Activated T-cell treated with anti-CD3 and anti-CD28 coated beads, Interleukin-2, amount 50 U/mL, for 72 hours (primary cell): ENCODE measurements at regions not wholly inside any gene's neighbourhood (a gene's known extent, or its start where the extent isn't known, plus 50 kb on each side); places are given as distances from the start of the nearest gene placed in this dataset.
"Not testable (repeated sequence)": the region's sequence is repeated elsewhere in the genome, so short reads cannot be mapped to it uniquely, and the experiment has no call there.

Source experiments
- ATAC-seq, 2 donors: fragments of 150-1000 bp; cut with Tn5 transposase; replicated peaks in 1 of 2; 2 replicates each; pipeline ENCODE4 v1.10.0; 2021; ENCODE audit warnings: moderate library complexity in 2 of 2, mild to moderate bottlenecking in 1 of 2
- DNase-seq, 2 donors: peaks; one replicate each; pipeline ENCODE4 v3.0.0; 2021 to 2022; ENCODE audit warnings: mixed read lengths in 1 of 2
- H3K27ac Mint-ChIP-seq: one replicate; pipeline ENCODE4 v1.8.0; 2022; ENCODE audit warnings: mild to moderate bottlenecking, moderate library complexity, mixed read lengths
- H3K27me3 Mint-ChIP-seq: one replicate; pipeline ENCODE4 v1.8.0; 2022; ENCODE audit warnings: low read depth, mixed read lengths
- H3K36me3 Mint-ChIP-seq, 2 donors: one replicate each; pipeline ENCODE4 v1.8.0; 2022; ENCODE audit warnings: mixed read lengths in 2 of 2, mild to moderate bottlenecking in 1 of 2; ENCODE audit not compliant: insufficient read depth in 2 of 2
- H3K4me1 Mint-ChIP-seq: one replicate; pipeline ENCODE4 v1.8.0; 2022; ENCODE audit warnings: low read depth, mixed read lengths
- H3K4me3 Mint-ChIP-seq, 2 donors: one replicate each; pipeline ENCODE4 v1.8.0; 2022; ENCODE audit warnings: mild to moderate bottlenecking in 2 of 2, mixed read lengths in 2 of 2, moderate library complexity in 2 of 2
- H3K9me3 Mint-ChIP-seq, 2 donors: one replicate each; pipeline ENCODE4 v1.8.0; 2022; ENCODE audit warnings: mixed read lengths in 2 of 2

DNA sequence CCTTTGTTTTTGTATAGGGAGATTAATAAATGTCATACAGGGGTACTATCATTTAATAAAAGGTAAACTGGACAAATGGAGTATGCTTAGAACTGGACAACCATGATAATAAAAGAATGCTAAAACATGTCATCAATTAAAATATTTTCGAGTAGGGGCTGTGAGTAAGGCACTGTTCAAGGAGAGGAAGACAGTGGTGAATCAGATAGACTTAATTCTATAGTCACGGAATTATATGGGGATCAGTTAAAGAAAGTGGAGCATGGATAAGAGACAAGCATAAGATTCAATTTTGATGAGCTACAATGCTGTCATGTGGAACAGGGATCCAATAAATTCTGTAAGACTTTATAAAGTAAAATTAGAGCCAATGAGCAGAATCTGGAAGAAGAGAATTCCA lies 104.5 kb downstream of the HMHB1 start:
- H3K27me3 Mint-ChIP-seq = no peaks in the 10 kb centered on the region
- no peaks in the 10 kb centered on the region for H3K36me3 Mint-ChIP-seq
- peaks cover 0 to 1% of the 10 kb centered on the region in 2 donors for H3K9me3 Mint-ChIP-seq
- H3K27ac Mint-ChIP-seq = no peak overlapping the region
- DNase-seq (no peak), ATAC-seq (no peak)
- no peak overlapping the region for H3K4me3 Mint-ChIP-seq
- H3K4me1 Mint-ChIP-seq = peaks cover 7% of the 10 kb centered on the region

DNA sequence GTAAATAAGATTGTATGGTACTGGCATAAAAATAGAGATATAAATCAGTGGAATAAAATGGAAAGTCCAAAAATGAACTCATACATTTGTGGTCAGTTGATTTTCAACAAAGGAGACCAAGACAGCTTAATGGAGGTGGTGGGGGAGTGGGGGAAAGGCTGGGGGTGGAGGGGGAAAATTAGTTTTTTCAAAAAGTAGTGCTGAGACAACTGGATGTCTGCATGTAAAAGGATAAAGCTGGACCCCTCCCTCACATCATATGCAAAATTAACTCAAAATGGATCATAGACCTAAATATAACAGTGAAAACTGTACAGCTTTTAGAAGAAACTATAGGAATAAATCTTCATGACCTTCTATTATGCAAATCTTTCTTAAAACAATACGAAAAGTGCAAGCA lies 107.0 kb downstream of the HMHB1 start:
- DNase-seq (no peak), ATAC-seq (no peak)
- no peak overlapping the region for H3K27ac Mint-ChIP-seq
- no peaks in the 10 kb centered on the region for H3K36me3 Mint-ChIP-seq
- peaks cover 14% of the 10 kb centered on the region for H3K4me1 Mint-ChIP-seq
- no peaks in the 10 kb centered on the region for H3K27me3 Mint-ChIP-seq
- H3K4me3 Mint-ChIP-seq = no peak overlapping the region
- no peaks in the 10 kb centered on the region for H3K9me3 Mint-ChIP-seq

DNA sequence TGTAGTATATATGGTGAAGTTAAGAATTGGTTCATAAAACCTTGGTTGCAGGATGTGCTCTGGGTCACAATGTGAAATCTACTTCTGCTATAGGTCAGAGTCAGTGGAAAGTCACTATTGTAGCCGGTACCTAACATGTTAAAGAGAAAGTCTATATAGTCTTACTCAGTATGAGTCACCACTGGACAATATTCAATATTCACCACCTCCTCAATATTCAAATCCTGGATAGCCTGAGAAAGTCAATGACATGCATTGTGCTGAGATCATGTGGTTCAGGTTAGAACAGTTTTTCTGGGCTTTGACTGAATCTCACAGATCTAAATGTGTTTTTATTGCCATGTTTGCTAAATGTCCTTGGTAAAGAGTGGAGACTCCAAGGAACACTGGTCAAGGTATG lies 108.8 kb downstream of the HMHB1 start:
- ATAC-seq (no peak), DNase-seq (no peak)
- Mint-ChIP-seq H3K27ac (no peak overlapping the region), H3K4me3 (no peak overlapping the region), H3K9me3 (no peaks in the 10 kb centered on the region), H3K27me3 (no peaks in the 10 kb centered on the region), H3K36me3 (no peaks in the 10 kb centered on the region), H3K4me1 (peaks cover 18% of the 10 kb centered on the region)

DNA sequence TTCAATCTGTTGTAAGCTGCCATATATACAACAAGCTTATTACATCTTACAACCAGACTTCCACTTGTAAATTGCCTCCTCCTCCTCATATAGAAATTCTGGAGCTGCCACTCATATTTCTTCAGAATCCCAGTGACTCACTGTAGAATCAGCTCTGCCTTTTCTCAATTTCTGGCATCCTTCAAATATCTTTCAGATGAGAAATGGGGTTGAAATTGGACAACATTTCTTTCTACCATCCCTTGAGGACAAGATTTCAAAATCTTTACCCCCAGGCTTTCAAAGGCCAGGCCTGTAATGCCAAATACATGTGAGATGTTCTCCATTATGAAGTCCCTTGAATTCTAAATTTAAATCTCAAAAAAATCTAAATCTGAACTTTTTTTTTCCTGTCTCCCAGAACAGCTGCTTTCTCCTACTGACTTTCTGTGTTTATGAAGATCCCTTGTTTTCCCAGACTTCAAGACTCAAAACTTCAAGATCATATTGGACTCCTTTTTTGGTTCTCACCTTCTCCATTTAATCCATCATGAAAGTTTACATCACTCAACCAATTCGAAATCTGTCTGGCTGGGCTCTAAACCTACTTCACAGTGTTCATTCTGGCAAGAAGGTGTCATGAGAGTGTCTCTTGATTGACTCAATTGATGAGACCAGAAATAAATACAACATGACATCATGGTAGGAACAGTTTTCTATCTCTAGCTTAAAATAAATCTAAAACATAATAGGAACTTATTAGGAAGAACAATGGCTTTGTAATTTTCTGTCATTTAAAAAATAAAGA lies 109.8 kb downstream of the HMHB1 start:
- DNase-seq (no peak), ATAC-seq (no peak)
- Mint-ChIP-seq H3K4me1 (peaks cover 18% of the 10 kb centered on the region), H3K27ac (no peak overlapping the region), H3K4me3 (no peak overlapping the region), H3K36me3 (no peaks in the 10 kb centered on the region), H3K27me3 (no peaks in the 10 kb centered on the region), H3K9me3 (no peaks in the 10 kb centered on the region)

DNA sequence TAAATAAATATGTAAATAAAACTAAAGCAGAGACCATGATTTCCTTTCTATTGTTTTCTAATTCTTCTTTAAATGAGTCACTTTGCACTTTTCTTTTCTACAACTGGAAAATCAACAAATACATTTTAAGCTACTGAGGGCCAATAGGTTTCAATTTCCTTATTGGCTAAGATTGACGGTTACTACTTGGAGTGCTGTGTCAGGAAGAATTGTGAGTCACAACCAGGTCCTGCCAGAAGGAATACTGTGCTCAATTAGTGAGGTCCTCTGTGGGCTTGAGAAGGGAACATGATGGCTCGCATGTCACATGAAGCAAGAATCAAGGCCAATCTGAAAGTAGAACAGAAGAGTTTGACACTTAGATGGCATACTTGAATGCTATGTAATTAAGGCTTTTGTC lies 110.8 kb downstream of the HMHB1 start:
- H3K27ac Mint-ChIP-seq = peak overlapping the region; percentile 30
- H3K4me3 Mint-ChIP-seq = no peak overlapping the region
- H3K27me3 Mint-ChIP-seq = no peaks in the 10 kb centered on the region
- DNase-seq = no peak
- H3K4me1 Mint-ChIP-seq = peaks cover 18% of the 10 kb centered on the region
- H3K36me3 Mint-ChIP-seq = no peaks in the 10 kb centered on the region
- no peaks in the 10 kb centered on the region for H3K9me3 Mint-ChIP-seq
- ATAC-seq = no peak

DNA sequence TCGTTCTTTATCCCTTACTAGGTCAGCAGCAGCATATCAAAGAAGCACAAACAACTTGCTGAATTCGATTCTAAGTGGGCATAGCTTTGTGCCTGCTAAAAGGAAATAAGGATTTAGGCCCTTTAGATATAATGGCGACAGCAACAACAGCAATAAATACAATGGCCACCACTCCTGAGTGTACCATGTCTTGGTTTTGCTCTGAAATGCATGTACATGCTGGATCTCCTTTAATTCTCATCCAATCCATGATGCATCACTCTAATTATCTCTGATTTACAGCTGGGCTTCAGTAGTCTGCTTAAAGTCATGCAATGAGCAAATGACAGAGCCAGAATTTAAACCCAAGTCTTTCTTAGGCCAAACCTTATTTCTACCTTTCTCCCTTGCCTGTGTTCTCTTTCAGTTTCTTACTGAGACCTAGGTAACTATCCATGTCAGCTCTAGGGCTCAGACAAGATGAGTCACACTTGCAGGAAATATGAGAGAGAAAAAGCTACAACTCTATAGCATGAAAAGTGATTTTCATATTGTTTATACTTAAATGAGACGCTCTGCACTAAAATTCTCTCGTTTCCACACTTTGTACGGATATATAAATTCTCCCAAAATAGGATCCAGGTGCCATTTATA lies 111.8 kb downstream of the HMHB1 start:
- ATAC-seq (peak; percentile 73 to 85), DNase-seq (no peak)
- no peaks in the 10 kb centered on the region for H3K36me3 Mint-ChIP-seq
- H3K27me3 Mint-ChIP-seq = no peaks in the 10 kb centered on the region
- H3K4me1 Mint-ChIP-seq = peaks cover 18% of the 10 kb centered on the region
- no peak overlapping the region for H3K27ac Mint-ChIP-seq
- H3K4me3 Mint-ChIP-seq = no peak overlapping the region
- H3K9me3 Mint-ChIP-seq = no peaks in the 10 kb centered on the region

DNA sequence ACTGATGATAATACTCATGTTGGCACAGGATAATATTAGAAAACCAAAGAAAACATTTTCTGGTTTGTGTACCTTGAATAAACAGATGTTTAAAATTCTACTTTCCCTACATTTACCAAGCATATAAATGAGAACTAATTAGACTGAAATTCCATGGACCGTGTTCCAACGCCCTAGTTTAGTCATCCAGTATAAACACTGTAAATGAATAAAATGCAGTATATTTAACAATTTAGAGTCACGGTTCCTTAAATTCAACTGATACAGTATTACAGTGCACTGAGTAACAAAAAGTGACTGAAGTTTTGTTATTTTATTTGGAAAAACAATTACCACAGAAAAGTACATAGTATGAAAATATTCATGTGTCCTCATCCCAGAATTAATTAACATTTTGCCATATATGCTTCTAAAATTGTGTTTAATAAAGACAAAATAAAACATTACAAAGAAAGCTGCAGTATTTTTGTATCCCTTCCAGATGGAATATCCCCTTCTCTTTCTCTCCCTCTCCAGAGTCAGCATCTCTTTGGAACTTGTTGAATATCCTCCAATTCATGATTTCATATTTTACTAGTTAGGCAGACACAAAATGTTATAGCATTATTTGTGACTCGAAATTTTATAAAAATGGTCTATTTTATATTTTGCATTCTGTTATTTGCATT lies 112.5 kb downstream of the HMHB1 start:
- H3K36me3 Mint-ChIP-seq = no peaks in the 10 kb centered on the region
- no peak overlapping the region for H3K27ac Mint-ChIP-seq
- ATAC-seq (no peak), DNase-seq (no peak)
- H3K4me1 Mint-ChIP-seq = peaks cover 18% of the 10 kb centered on the region
- H3K9me3 Mint-ChIP-seq = no peaks in the 10 kb centered on the region
- no peak overlapping the region for H3K4me3 Mint-ChIP-seq
- no peaks in the 10 kb centered on the region for H3K27me3 Mint-ChIP-seq

DNA sequence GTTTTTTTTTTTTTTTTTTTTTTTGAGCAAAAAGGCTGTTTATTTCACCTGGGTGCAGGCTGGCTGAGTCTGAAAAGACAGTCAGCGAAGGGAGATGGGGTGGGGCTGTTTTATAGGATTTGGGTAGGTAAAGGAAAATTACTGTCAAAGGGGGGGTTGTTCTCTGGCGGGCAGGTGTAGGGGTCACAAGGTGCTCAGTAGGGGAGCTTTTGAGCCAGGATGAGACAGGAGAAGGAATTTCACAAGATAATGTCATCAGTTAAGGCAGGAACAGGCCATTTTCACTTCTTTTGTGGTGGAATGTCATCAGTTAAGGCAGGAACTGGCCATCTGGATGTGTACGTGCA lies 113.0 kb downstream of the HMHB1 start:
- H3K4me3 Mint-ChIP-seq, H3K36me3 Mint-ChIP-seq, H3K27ac Mint-ChIP-seq, DNase-seq, ATAC-seq, H3K27me3 Mint-ChIP-seq, H3K9me3 Mint-ChIP-seq: not testable (repeated sequence)
- peaks cover 18% of the 10 kb centered on the region for H3K4me1 Mint-ChIP-seq

DNA sequence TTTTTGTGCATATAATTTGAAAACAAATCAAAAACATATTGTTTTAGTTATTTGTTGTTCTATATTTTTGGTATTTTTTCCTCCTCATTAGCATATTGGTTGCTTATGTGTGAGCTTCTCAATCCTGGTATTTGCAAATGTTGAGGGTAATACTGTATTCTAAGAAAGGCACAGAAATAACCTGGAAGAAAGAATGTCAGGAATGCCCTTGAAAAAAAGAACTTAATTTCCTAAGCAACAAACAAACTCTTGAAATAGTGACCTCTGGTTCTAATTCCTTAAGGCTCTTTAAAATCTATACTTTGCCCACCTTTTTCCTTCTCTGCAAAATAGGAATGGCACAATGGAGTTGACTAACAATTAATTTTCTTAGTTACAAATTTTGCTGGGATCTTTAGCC lies 117.5 kb downstream of the HMHB1 start:
- H3K4me3 Mint-ChIP-seq = no peak overlapping the region
- H3K27me3 Mint-ChIP-seq = no peaks in the 10 kb centered on the region
- peaks cover 2 to 5% of the 10 kb centered on the region in 2 donors for H3K9me3 Mint-ChIP-seq
- H3K36me3 Mint-ChIP-seq = peaks cover 0 to 1% of the 10 kb centered on the region in 2 donors
- no peak overlapping the region for H3K27ac Mint-ChIP-seq
- ATAC-seq (no peak), DNase-seq (no peak)
- no peaks in the 10 kb centered on the region for H3K4me1 Mint-ChIP-seq

DNA sequence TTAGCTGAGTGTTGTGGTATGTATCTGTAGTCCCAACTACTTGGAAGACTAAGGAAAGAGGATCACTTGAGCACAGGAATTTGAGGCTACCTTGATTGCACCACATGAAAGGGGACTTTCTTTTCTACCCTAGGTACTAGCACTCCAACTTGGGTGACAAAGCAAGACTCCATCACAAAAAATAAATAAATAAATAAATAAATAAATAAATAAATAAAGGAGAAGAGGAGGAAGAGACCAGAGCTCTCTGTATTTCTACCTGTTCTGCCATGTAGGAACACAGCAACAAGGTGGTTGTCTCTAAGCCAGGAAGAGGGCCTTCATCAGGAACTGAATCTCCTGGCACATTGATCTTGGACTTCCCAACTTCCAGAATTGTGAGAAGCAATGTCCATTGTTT lies 118.6 kb downstream of the HMHB1 start:
- H3K27ac Mint-ChIP-seq = no peak overlapping the region
- no peak for ATAC-seq
- H3K27me3 Mint-ChIP-seq = no peaks in the 10 kb centered on the region
- H3K4me1 Mint-ChIP-seq = no peaks in the 10 kb centered on the region
- H3K4me3 Mint-ChIP-seq = no peak overlapping the region
- peaks cover 2 to 5% of the 10 kb centered on the region in 2 donors for H3K9me3 Mint-ChIP-seq
- DNase-seq = no peak
- H3K36me3 Mint-ChIP-seq = peaks cover 1 to 4% of the 10 kb centered on the region in 2 donors

DNA sequence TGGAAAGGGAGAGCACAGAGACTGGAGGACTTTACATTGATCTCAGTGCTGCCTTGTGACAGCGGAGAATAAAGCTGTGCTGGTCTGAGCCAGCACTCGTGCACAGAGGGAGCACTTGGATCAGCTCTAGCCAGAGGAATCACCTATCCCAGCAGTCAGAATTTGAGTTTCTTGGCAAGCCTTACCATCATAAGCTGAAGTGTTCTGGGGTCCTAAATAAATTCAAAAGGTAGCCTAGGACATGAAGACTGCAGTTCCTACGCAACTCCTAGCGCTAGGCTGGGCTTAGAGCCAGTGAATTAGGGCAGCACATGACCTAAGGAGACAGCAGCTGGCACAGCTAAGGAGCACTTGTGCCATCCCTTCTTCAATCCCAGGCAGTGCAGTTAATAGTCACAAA lies 119.5 kb downstream of the HMHB1 start:
- ATAC-seq (no peak), DNase-seq (no peak)
- Mint-ChIP-seq H3K36me3 (peaks cover 1 to 4% of the 10 kb centered on the region in 2 donors), H3K9me3 (peaks cover 6 to 7% of the 10 kb centered on the region in 2 donors), H3K27ac (no peak overlapping the region), H3K4me1 (no peaks in the 10 kb centered on the region), H3K4me3 (no peak overlapping the region), H3K27me3 (no peaks in the 10 kb centered on the region)

DNA sequence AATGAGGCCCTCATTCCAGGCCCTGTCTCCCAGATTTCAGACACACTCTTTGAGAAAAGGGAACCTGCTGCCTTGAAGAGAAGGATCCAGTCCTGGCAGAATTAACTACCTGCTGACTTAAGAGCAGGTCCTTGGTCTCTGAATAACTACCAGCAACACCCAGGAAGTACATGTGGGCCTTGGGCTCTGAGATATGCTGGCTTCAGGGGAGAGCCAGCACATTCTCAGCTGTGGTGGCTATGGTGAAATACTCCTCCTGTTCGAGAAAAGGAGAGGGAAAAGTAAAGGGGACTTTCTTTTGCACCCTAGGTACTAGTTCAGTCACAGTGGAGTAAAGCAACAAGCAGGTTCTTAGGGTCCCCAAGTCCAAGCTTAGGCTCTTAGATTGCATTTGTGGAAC lies 120.0 kb downstream of the HMHB1 start:
- Mint-ChIP-seq H3K4me1 (no peaks in the 10 kb centered on the region), H3K4me3 (no peak overlapping the region), H3K36me3 (peaks cover 1 to 4% of the 10 kb centered on the region in 2 donors), H3K27ac (no peak overlapping the region), H3K27me3 (no peaks in the 10 kb centered on the region), H3K9me3 (peaks cover 6 to 7% of the 10 kb centered on the region in 2 donors)
- ATAC-seq (no peak), DNase-seq (no peak)

DNA sequence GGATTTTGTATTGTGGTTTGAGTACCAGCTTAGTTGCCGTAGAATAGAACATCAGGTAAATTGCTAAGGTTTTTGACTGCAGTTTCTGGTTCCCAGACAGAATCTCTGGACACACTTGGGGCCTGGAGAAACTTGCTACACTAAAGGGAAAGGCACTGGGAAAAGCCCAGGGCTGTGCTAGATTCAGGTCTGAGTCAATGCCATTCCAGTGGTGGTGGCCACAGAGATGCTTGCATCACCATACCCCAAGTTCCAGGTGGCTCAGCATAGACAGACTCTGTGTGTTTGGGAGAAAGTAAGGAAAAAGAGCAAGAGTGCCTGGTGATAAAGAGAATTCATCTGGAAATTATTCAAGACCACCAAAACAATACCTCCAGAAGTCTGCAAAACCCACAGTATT lies 120.6 kb downstream of the HMHB1 start:
- peaks cover 1 to 4% of the 10 kb centered on the region in 2 donors for H3K36me3 Mint-ChIP-seq
- H3K4me3 Mint-ChIP-seq = no peak overlapping the region
- peaks cover 6 to 7% of the 10 kb centered on the region in 2 donors for H3K9me3 Mint-ChIP-seq
- ATAC-seq = no peak
- no peak overlapping the region for H3K27ac Mint-ChIP-seq
- H3K4me1 Mint-ChIP-seq = no peaks in the 10 kb centered on the region
- no peak for DNase-seq
- no peaks in the 10 kb centered on the region for H3K27me3 Mint-ChIP-seq
